ENCODE measurements at regions not wholly inside any gene's neighbourhood (a gene's known extent, or its start where the extent isn't known, plus 50 kb on each side); places are given as distances from the start of the nearest gene placed in this dataset.

- Histone ChIP-seq H3F3A (ENCODE audit: insufficient read depth, low read length) (no peaks in the 10 kb centered on the region), H3K79me2 (ENCODE audit: insufficient read depth, low read length) (no peaks in the 10 kb centered on the region), H3K9me3 (ENCODE audit: low read length) (no peaks in the 10 kb centered on the region), H3K4me3 (ENCODE audit: low read depth, low read length, poor library complexity, severe bottlenecking) (no peak overlapping the region), H3K9me2 (ENCODE audit: low read depth, low read length) (no peaks in the 10 kb centered on the region), H3K36me3 (ENCODE audit: insufficient read depth, low read length) (no peaks in the 10 kb centered on the region), H3K27ac (ENCODE audit: low read depth, low read length, poor library complexity, severe bottlenecking) (no peak overlapping the region), H3K4me1 (ENCODE audit: insufficient read depth, low read length, severe bottlenecking) (no peaks in the 10 kb centered on the region), H3K9ac (ENCODE audit: low read length) (no peak overlapping the region), H4K20me1 (ENCODE audit: insufficient read depth, low read length) (no peaks in the 10 kb centered on the region), H3K27me3 (ENCODE audit: insufficient read depth, low read length) (no peaks in the 10 kb centered on the region), H3K4me2 (ENCODE audit: low read length) (no peak overlapping the region), H2AFZ (ENCODE audit: low read length) (no peak overlapping the region)
- no peak for TF ChIP-seq CTCF (IDR thresholded peaks at IDR 0.05; ENCODE audit: low read length)
- TF ChIP-seq EZH2 (IDR thresholded peaks at IDR 0.05; ENCODE audit: borderline replicate concordance, low read length), result no peak
Measured at GRCh38 chr2:2653231-2653630, 322.2 kb upstream of the MYT1L start.

GRCh38 chr2:2650608-2651375 lies 319.7 kb upstream of the MYT1L start:
- H2AFZ ChIP-seq (ENCODE audit: low read length), result no peak overlapping the region
- no peaks in the 10 kb centered on the region for H3K4me1 ChIP-seq (ENCODE audit: insufficient read depth, low read length, severe bottlenecking)
- no peaks in the 10 kb centered on the region for H4K20me1 ChIP-seq (ENCODE audit: insufficient read depth, low read length)
- TF ChIP-seq CTCF (IDR thresholded peaks at IDR 0.05; ENCODE audit: low read length) (no peak), EZH2 (IDR thresholded peaks at IDR 0.05; ENCODE audit: borderline replicate concordance, low read length) (no peak)
- H3K9me2 ChIP-seq (ENCODE audit: low read depth, low read length), result no peaks in the 10 kb centered on the region
- H3K9ac ChIP-seq (ENCODE audit: low read length), result no peak overlapping the region
- H3K4me2 ChIP-seq (ENCODE audit: low read length), result no peak overlapping the region
- H3F3A ChIP-seq (ENCODE audit: insufficient read depth, low read length), result no peaks in the 10 kb centered on the region
- H3K9me3 ChIP-seq (ENCODE audit: low read length), result no peaks in the 10 kb centered on the region
- no peaks in the 10 kb centered on the region for H3K79me2 ChIP-seq (ENCODE audit: insufficient read depth, low read length)
- no peak overlapping the region for H3K27ac ChIP-seq (ENCODE audit: low read depth, low read length, poor library complexity, severe bottlenecking)
- H3K4me3 ChIP-seq (ENCODE audit: low read depth, low read length, poor library complexity, severe bottlenecking), result no peak overlapping the region
- no peaks in the 10 kb centered on the region for H3K36me3 ChIP-seq (ENCODE audit: insufficient read depth, low read length)
- no peaks in the 10 kb centered on the region for H3K27me3 ChIP-seq (ENCODE audit: insufficient read depth, low read length)

- Histone ChIP-seq H3K27ac (ENCODE audit: low read depth, low read length, poor library complexity, severe bottlenecking) (no peak overlapping the region), H3K9ac (ENCODE audit: low read length) (no peak overlapping the region), H3K36me3 (ENCODE audit: insufficient read depth, low read length) (no peaks in the 10 kb centered on the region), H3K4me1 (ENCODE audit: insufficient read depth, low read length, severe bottlenecking) (no peaks in the 10 kb centered on the region), H3K9me2 (ENCODE audit: low read depth, low read length) (no peaks in the 10 kb centered on the region), H3K4me2 (ENCODE audit: low read length) (no peak overlapping the region), H3K9me3 (ENCODE audit: low read length) (no peaks in the 10 kb centered on the region), H4K20me1 (ENCODE audit: insufficient read depth, low read length) (no peaks in the 10 kb centered on the region), H3F3A (ENCODE audit: insufficient read depth, low read length) (no peaks in the 10 kb centered on the region), H2AFZ (ENCODE audit: low read length) (no peak overlapping the region), H3K79me2 (ENCODE audit: insufficient read depth, low read length) (no peaks in the 10 kb centered on the region), H3K4me3 (ENCODE audit: low read depth, low read length, poor library complexity, severe bottlenecking) (no peak overlapping the region), H3K27me3 (ENCODE audit: insufficient read depth, low read length) (no peaks in the 10 kb centered on the region)
- TF ChIP-seq CTCF (IDR thresholded peaks at IDR 0.05; ENCODE audit: low read length) (no peak), EZH2 (IDR thresholded peaks at IDR 0.05; ENCODE audit: borderline replicate concordance, low read length) (no peak)
Measured at GRCh38 chr2:2649109-2650072, 318.3 kb upstream of the MYT1L start.
